Fibroblast of lung (primary cell): ENCODE measurements at regions not wholly inside any gene's neighbourhood (a gene's known extent, or its start where the extent isn't known, plus 50 kb on each side); places are given as distances from the start of the nearest gene placed in this dataset.

Experiments
- DNase-seq, 2 donors: peaks; one replicate each; pipeline versions ENCODE4 v3.0.0 to v3.0.0-alpha.2; 2010; ENCODE audit warnings: low read depth in 2 of 2
- H2AFZ ChIP-seq: 2 replicates; pipeline ENCODE4 v1.5.1; 2012; ENCODE audit warnings: low read length, control low read depth, inconsistent platforms
- H3K27ac ChIP-seq: 2 replicates; pipeline ENCODE4 v1.5.1; 2011; ENCODE audit warnings: low read length, control low read depth; ENCODE audit not compliant: insufficient read depth
- H3K27me3 ChIP-seq: 2 replicates; pipeline ENCODE4 v1.5.1; 2011; ENCODE audit warnings: mild to moderate bottlenecking, low read length; ENCODE audit not compliant: control insufficient read depth, insufficient read depth
- H3K36me3 ChIP-seq: 2 replicates; pipeline ENCODE4 v1.5.1; 2011; ENCODE audit warnings: low read length; ENCODE audit not compliant: control insufficient read depth, insufficient read depth
- H3K4me1 ChIP-seq: 2 replicates; pipeline ENCODE4 v1.5.1; 2011; ENCODE audit warnings: low read length; ENCODE audit not compliant: control insufficient read depth, insufficient read depth; ENCODE audit errors: extremely low read depth
- H3K4me2 ChIP-seq: 2 replicates; pipeline ENCODE4 v1.5.1; 2011; ENCODE audit warnings: low read length, control low read depth; ENCODE audit not compliant: insufficient read depth; ENCODE audit errors: extremely low read depth
- H3K4me3 ChIP-seq, 4 experiments: fragments of 200-600 bp in 1 of 4; sonication (generic) in 1 of 4; replicated peaks in 1 of 4; 2 replicates each; pipeline ENCODE4 v1.5.1; 2011 to 2016; ENCODE audit warnings: low read length in 4 of 4, low read depth in 3 of 4, mild to moderate bottlenecking in 3 of 4, control low read depth in 2 of 4, inconsistent platforms in 1 of 4, mixed read lengths in 1 of 4; ENCODE audit not compliant: insufficient read depth in 1 of 4; ENCODE audit errors: control extremely low read depth in 1 of 4
- H3K79me2 ChIP-seq: 2 replicates; pipeline ENCODE4 v1.5.1; 2012; ENCODE audit warnings: mild to moderate bottlenecking, low read length, inconsistent platforms; ENCODE audit not compliant: control insufficient read depth, insufficient read depth
- H3K9ac ChIP-seq: 2 replicates; pipeline ENCODE4 v1.5.1; 2011; ENCODE audit warnings: mild to moderate bottlenecking, low read length, control low read depth; ENCODE audit not compliant: insufficient read depth
- H3K9me3 ChIP-seq: 2 replicates; pipeline ENCODE4 v1.5.1; 2012; ENCODE audit warnings: low read depth, low read length; ENCODE audit not compliant: control insufficient read depth, insufficient read depth
- H4K20me1 ChIP-seq: 2 replicates; pipeline ENCODE4 v1.5.1; 2011; ENCODE audit warnings: low read length; ENCODE audit not compliant: control insufficient read depth, insufficient read depth; ENCODE audit errors: extremely low read depth
- CTCF ChIP-seq, 2 donors: IDR thresholded peaks in 1 of 2; conservative IDR thresholded peaks in 1 of 2; 1 replicate in 1 of 2; 2 replicates in 1 of 2; pipeline ENCODE4 v1.5.1; 2011 to 2012; ENCODE audit warnings: low read length in 2 of 2, control low read depth in 1 of 2, inconsistent platforms in 1 of 2, low read depth in 1 of 2, mild to moderate bottlenecking in 1 of 2
- EZH2 ChIP-seq: IDR thresholded peaks from 2 replicates; pipeline ENCODE4 v1.5.1; 2012; ENCODE audit warnings: low read length, control low read depth, mild to moderate bottlenecking; ENCODE audit errors: missing control alignments

DNA sequence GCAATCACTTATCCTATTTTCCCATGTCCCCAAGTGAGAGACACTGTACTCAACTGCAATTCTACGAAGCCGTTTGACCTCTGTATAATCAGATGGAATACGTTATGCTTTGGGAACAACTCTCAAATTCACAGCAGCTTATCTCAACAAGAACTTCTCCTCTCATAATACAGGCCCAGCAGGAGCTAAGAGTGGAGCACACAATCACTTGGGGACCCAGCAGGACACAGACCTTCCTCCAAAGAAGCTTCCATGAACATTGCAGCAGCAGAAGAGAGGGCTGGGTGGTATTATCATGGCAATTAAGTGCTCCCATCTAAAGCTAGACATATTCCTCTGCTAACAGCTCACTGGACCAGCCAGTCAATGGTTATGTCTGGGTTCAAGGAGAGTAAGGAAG lies 428.3 kb upstream of the MIR17HG start:
- H3K27ac ChIP-seq, result no peak overlapping the region

GRCh38 chr13:90926459-90926858 lies 421.0 kb upstream of the MIR17HG start:
- no peak overlapping the region for H3K4me3 ChIP-seq
- no peaks in the 10 kb centered on the region for H3K79me2 ChIP-seq
- H3K4me2 ChIP-seq, result no peak overlapping the region
- DNase-seq, result peak in 1 of 2 donors; percentile 42
- no peak overlapping the region for H2AFZ ChIP-seq
- H3K9me3 ChIP-seq, result no peaks in the 10 kb centered on the region
- no peak overlapping the region for H3K27ac ChIP-seq
- H3K4me1 ChIP-seq, result no peaks in the 10 kb centered on the region
- H4K20me1 ChIP-seq, result no peaks in the 10 kb centered on the region
- no peaks in the 10 kb centered on the region for H3K27me3 ChIP-seq
- no peak overlapping the region for H3K9ac ChIP-seq
- no peaks in the 10 kb centered on the region for H3K36me3 ChIP-seq
- no peak for TF ChIP-seq EZH2
- no peak for TF ChIP-seq CTCF (conservative IDR thresholded peaks at IDR 0.05 in 1 of 2, IDR thresholded peaks at IDR 0.05 in 1 of 2; ENCODE audit: low read depth in 1 of 2, low read length in 2 of 2)

More for the DNA sequence above, 428.3 kb upstream of the MIR17HG start:
- no peaks in the 10 kb centered on the region for H3K27me3 ChIP-seq
- H3K9me3 ChIP-seq, result no peaks in the 10 kb centered on the region
- no peaks in the 10 kb centered on the region for H3K4me1 ChIP-seq
- H3K36me3 ChIP-seq, result no peaks in the 10 kb centered on the region
- DNase-seq, result peak in 1 of 2 donors; percentile 2
- H3K4me3 ChIP-seq, result no peak overlapping the region
- no peak overlapping the region for H2AFZ ChIP-seq
- TF ChIP-seq EZH2, result no peak
- TF ChIP-seq CTCF (conservative IDR thresholded peaks at IDR 0.05 in 1 of 2, IDR thresholded peaks at IDR 0.05 in 1 of 2; ENCODE audit: low read depth in 1 of 2, low read length in 2 of 2), result no peak
- H3K9ac ChIP-seq, result no peak overlapping the region
- no peaks in the 10 kb centered on the region for H4K20me1 ChIP-seq
- no peaks in the 10 kb centered on the region for H3K79me2 ChIP-seq
- H3K4me2 ChIP-seq, result no peak overlapping the region

DNA sequence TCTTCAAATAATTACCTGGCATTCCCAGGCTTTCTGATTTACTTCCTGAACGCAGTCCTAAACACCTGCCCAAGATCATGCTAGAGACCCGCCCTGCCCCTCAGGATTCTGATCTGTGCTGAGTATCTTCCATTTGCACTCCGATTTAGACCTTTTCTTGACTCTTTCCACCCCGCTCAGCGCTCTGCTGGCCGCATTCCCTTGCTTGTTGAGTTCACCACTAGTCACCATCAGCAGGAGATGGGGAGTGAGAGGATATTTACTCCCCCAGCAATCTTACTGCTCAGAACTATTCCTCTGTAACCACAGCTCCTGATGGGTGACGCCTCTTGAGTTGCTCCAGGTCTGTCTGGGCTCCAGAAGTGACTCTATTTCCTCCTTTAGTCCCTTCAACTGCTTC lies 419.4 kb upstream of the MIR17HG start:
- Histone ChIP-seq H3K4me2 (no peak overlapping the region), H3K4me1 (no peaks in the 10 kb centered on the region), H3K27me3 (no peaks in the 10 kb centered on the region), H3K4me3 (no peak overlapping the region), H3K36me3 (no peaks in the 10 kb centered on the region), H3K9me3 (no peaks in the 10 kb centered on the region), H3K79me2 (no peaks in the 10 kb centered on the region), H3K9ac (no peak overlapping the region), H2AFZ (no peak overlapping the region), H4K20me1 (no peaks in the 10 kb centered on the region), H3K27ac (no peak overlapping the region)
- TF ChIP-seq EZH2 (no peak), CTCF (conservative IDR thresholded peaks at IDR 0.05 in 1 of 2, IDR thresholded peaks at IDR 0.05 in 1 of 2; ENCODE audit: low read depth in 1 of 2, low read length in 2 of 2) (no peak)
- no peak for DNase-seq
